Loucy (cell line): ENCODE measurements at regions not wholly inside any gene's neighbourhood (a gene's known extent, or its start where the extent isn't known, plus 50 kb on each side); places are given as distances from the start of the nearest gene placed in this dataset.

Experiments used
- H2AFZ ChIP-seq: fragments of 200-600 bp; sonication (generic); 2 replicates; pipeline ENCODE4 v1.6.0; 2016; ENCODE audit warnings: antibody characterized with exemption, mild to moderate bottlenecking, low read length, moderate library complexity
- H3F3A ChIP-seq: fragments of 200-600 bp; 2 replicates; pipeline ENCODE4 v1.6.0; 2016; ENCODE audit warnings: antibody characterized with exemption, low read depth, mild to moderate bottlenecking
- H3K27me3 ChIP-seq: fragments of 200-600 bp; sonication (generic); 2 replicates; pipeline ENCODE4 v1.6.1; 2014; ENCODE audit warnings: low read length, mild to moderate bottlenecking; ENCODE audit not compliant: insufficient read depth, poor library complexity, severe bottlenecking
- H3K36me3 ChIP-seq: fragments of 200-600 bp; sonication (generic); 2 replicates; pipeline ENCODE4 v1.6.1; 2016; ENCODE audit warnings: low read length; ENCODE audit not compliant: insufficient read depth
- H3K4me1 ChIP-seq: fragments of 200-600 bp; sonication (generic); 2 replicates; pipeline ENCODE4 v1.5.1; 2014; ENCODE audit warnings: low read length, mild to moderate bottlenecking; ENCODE audit not compliant: insufficient read depth, poor library complexity, severe bottlenecking
- H3K4me2 ChIP-seq: fragments of 200-600 bp; sonication (generic); 2 replicates; pipeline ENCODE4 v1.6.0; 2014; ENCODE audit warnings: antibody characterized with exemption, low read length, low read depth, mild to moderate bottlenecking; ENCODE audit not compliant: poor library complexity, severe bottlenecking
- H3K4me3 ChIP-seq: fragments of 200-600 bp; sonication (generic); 2 replicates; pipeline ENCODE4 v1.5.1; 2014; ENCODE audit warnings: low read length, mild to moderate bottlenecking, mixed read lengths; ENCODE audit not compliant: poor library complexity, severe bottlenecking
- H3K79me2 ChIP-seq: fragments of 200-600 bp; sonication (generic); 2 replicates; pipeline ENCODE4 v1.6.1; 2014; ENCODE audit warnings: low read length; ENCODE audit not compliant: insufficient read depth
- H3K9ac ChIP-seq: fragments of 200-600 bp; sonication (generic); 2 replicates; pipeline ENCODE4 v1.6.0; 2014; ENCODE audit warnings: mild to moderate bottlenecking, low read depth, low read length, moderate library complexity; ENCODE audit not compliant: poor library complexity, severe bottlenecking
- H3K9me2 ChIP-seq: fragments of 200-600 bp; sonication (generic); replicated peaks from 2 replicates; pipeline ENCODE4 v1.6.1; 2016; ENCODE audit warnings: low read depth, low read length, mixed read lengths
- H3K9me3 ChIP-seq: fragments of 200-600 bp; sonication (generic); 2 replicates; pipeline ENCODE4 v1.6.1; 2014; ENCODE audit warnings: mild to moderate bottlenecking, antibody characterized with exemption, low read length, low read depth; ENCODE audit not compliant: insufficient read depth
- H4K20me1 ChIP-seq: fragments of 200-600 bp; sonication (generic); 2 replicates; pipeline ENCODE4 v1.6.0; 2014; ENCODE audit warnings: antibody characterized with exemption, low read length, mild to moderate bottlenecking; ENCODE audit not compliant: insufficient read depth, poor library complexity, severe bottlenecking
- CTCF ChIP-seq: fragments of 200-600 bp; sonication (generic); conservative IDR thresholded peaks from 2 replicates; pipeline ENCODE4 v1.5.1; 2014; ENCODE audit warnings: mild to moderate bottlenecking, antibody characterized with exemption, low read length
- EZH2phosphoT487 ChIP-seq: fragments of 200-600 bp; IDR thresholded peaks from 2 replicates; pipeline ENCODE4 v1.6.1; 2018; ENCODE audit warnings: antibody characterized with exemption, mild to moderate bottlenecking, moderate library complexity, borderline replicate concordance

- no peaks in the 10 kb centered on the region for H3K9me3 ChIP-seq
- H3K27me3 ChIP-seq = no peaks in the 10 kb centered on the region
- H4K20me1 ChIP-seq = no peaks in the 10 kb centered on the region
- no peaks in the 10 kb centered on the region for H3F3A ChIP-seq
- H3K4me2 ChIP-seq = no peak overlapping the region
- H3K36me3 ChIP-seq = no peaks in the 10 kb centered on the region
- H3K9ac ChIP-seq = no peak overlapping the region
- no peaks in the 10 kb centered on the region for H3K9me2 ChIP-seq
- no peak overlapping the region for H3K4me3 ChIP-seq
- peaks cover 17% of the 10 kb centered on the region for H3K4me1 ChIP-seq
- TF ChIP-seq CTCF = no peak
- TF ChIP-seq EZH2phosphoT487 = no peak
- H2AFZ ChIP-seq = no peak overlapping the region
- H3K79me2 ChIP-seq = no peaks in the 10 kb centered on the region
These were observed 100.3 kb downstream of the MAF start for GRCh38 chr16:79500286-79500685.

- TF ChIP-seq EZH2phosphoT487 (no peak), CTCF (no peak)
- Histone ChIP-seq H3K27me3 (no peaks in the 10 kb centered on the region), H3K79me2 (no peaks in the 10 kb centered on the region), H2AFZ (no peak overlapping the region), H4K20me1 (no peaks in the 10 kb centered on the region), H3K4me2 (no peak overlapping the region), H3K4me3 (no peak overlapping the region), H3F3A (no peaks in the 10 kb centered on the region), H3K36me3 (no peaks in the 10 kb centered on the region), H3K9me2 (no peaks in the 10 kb centered on the region), H3K9ac (no peak overlapping the region), H3K9me3 (no peaks in the 10 kb centered on the region), H3K4me1 (peaks cover 17% of the 10 kb centered on the region)
These were observed 101.6 kb downstream of the MAF start for GRCh38 chr16:79498928-79499327.

- H2AFZ ChIP-seq = no peak overlapping the region
- TF ChIP-seq EZH2phosphoT487 = no peak
- TF ChIP-seq CTCF = no peak
- H3K9me3 ChIP-seq = no peaks in the 10 kb centered on the region
These were observed 102.8 kb downstream of the MAF start for GRCh38 chr16:79497606-79498350.

More at GRCh38 chr16:79497606-79498350, 102.8 kb downstream of the MAF start:
- Histone ChIP-seq H3K27me3 (no peaks in the 10 kb centered on the region), H3K79me2 (no peaks in the 10 kb centered on the region), H3K4me1 (peaks cover 17% of the 10 kb centered on the region), H3K9me2 (no peaks in the 10 kb centered on the region), H3K9ac (no peak overlapping the region), H3K4me3 (no peak overlapping the region), H3K4me2 (no peak overlapping the region), H3F3A (no peaks in the 10 kb centered on the region), H3K36me3 (no peaks in the 10 kb centered on the region), H4K20me1 (no peaks in the 10 kb centered on the region)
